ENCODE measurements at regions not wholly inside any gene's neighbourhood (a gene's known extent, or its start where the extent isn't known, plus 50 kb on each side); places are given as distances from the start of the nearest gene placed in this dataset.
A peak's percentile ranks its signal among the peaks of the same experiment; 100 is the strongest.

DNA sequence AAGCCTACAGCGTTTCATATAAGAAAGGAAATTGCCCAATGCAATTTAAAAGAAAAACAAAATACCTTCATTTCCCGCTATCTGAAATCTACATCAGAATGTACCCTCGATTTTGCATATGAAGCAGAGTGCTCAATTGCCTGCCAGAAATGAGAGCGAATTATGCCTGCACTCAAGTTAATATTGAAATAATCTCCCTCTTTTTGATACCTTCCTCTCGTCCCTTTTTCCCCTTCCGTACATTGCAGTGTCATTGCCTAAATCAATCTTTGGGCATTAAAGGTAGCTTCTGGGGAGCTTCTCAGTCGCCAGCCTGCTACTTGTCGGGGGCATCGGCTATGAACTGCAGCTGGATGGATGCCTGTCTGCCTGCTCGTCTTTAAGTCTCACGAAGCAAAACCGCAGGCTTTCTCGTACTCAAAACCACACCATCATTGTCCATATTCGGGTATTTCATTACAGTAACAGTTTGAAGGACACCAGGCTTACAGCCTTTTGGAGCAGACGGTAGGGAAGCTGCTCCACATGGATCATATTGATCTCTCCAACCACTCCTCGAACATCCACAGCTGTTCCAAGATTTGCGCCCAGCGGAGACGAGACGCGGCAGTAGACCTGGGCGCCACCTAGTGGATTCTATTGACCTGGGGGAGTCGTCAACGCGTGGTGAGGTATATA is 64.0 kb upstream of the HNRNPA3 start:
- Mint-ChIP-seq H3K4me3 (peak overlapping the region; percentile 88), H3K27ac (peak overlapping the region; percentile 27), H3K4me1 (ENCODE audit: low read depth) (peaks cover 14% of the 10 kb centered on the region)

DNA sequence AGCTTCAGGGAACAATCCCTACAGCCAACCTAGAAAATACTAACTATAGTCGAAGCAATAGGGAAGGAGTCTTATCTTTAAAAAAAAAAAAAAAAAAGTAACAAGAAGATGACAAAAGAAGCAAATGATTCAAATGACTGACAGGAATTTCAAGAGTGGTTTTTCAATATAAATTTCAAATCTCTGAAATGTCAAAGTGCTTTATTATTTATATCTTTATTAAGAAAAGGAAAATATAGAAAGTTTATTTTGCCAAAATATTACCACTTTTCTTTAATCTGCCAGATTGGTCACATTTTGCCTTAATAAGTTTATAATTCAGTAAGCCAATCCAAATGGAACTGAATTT is 63.5 kb upstream of the HNRNPA3 start:
- Mint-ChIP-seq H3K27me3 (ENCODE audit: low read depth) (peaks cover 61% of the 10 kb centered on the region), H3K27ac (peak overlapping the region; percentile 27), H3K4me3 (peak overlapping the region; percentile 88), H3K9me3 (no peaks in the 10 kb centered on the region), H3K4me1 (ENCODE audit: low read depth) (peaks cover 14% of the 10 kb centered on the region), H3K36me3 (ENCODE audit: low read depth) (no peaks in the 10 kb centered on the region)
- no peak for DNase-seq (ENCODE audit: low spot score)

More for the DNA sequence above, 64.0 kb upstream of the HNRNPA3 start:
- DNase-seq (ENCODE audit: low spot score), result peak; percentile 65
- H3K9me3 Mint-ChIP-seq, result no peaks in the 10 kb centered on the region
- H3K36me3 Mint-ChIP-seq (ENCODE audit: low read depth), result no peaks in the 10 kb centered on the region
- peaks cover 66% of the 10 kb centered on the region for H3K27me3 Mint-ChIP-seq (ENCODE audit: low read depth)

DNA sequence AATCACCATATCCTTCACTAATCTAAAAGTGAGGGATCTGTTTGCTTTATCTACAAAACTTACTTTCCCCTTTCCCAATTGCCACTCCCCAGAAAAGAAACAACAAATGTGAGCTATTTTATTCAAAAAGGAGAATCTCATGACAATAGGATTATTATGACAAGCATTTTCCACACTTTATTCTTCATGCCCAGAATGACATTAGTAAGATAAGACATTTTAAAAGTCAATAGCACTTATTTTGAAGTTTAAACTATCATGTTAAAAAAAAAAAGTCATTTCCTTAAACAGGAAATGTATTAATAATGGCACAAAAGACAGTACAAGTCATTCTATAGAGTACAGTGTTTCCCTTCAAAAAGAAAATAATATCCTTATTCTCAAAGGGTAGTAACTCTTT is 58.8 kb upstream of the HNRNPA3 start:
- no peak overlapping the region for H3K4me3 Mint-ChIP-seq

DNA sequence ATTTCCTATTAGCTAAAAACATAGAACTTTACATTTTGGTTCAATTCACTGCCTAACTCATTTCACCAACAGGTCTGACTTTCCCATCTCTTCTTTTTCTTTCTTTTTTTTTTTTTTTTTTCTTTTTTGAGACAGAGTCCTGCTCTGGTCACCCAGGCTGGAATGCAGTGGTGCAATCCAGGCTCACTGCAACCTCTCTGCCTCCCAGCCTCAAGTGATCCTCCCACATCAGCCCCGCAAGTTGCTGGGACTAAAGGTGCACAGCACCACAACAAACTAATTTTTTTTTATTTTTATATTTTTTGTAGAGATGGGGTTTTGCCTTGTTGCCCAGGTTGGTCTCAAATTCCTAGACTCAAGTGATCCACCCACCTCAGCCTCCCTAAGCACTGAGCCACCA is 57.8 kb upstream of the HNRNPA3 start:
- peaks cover 26% of the 10 kb centered on the region for H3K27me3 Mint-ChIP-seq (ENCODE audit: low read depth)
- no peak overlapping the region for H3K4me3 Mint-ChIP-seq
- no peaks in the 10 kb centered on the region for H3K36me3 Mint-ChIP-seq (ENCODE audit: low read depth)
- H3K9me3 Mint-ChIP-seq, result no peaks in the 10 kb centered on the region
- no peak for DNase-seq (ENCODE audit: low spot score)
- no peaks in the 10 kb centered on the region for H3K4me1 Mint-ChIP-seq (ENCODE audit: low read depth)
- no peak overlapping the region for H3K27ac Mint-ChIP-seq

More for the DNA sequence above, 58.8 kb upstream of the HNRNPA3 start:
- DNase-seq (ENCODE audit: low spot score), result no peak
- Mint-ChIP-seq H3K27ac (no peak overlapping the region), H3K27me3 (ENCODE audit: low read depth) (peaks cover 31% of the 10 kb centered on the region), H3K36me3 (ENCODE audit: low read depth) (no peaks in the 10 kb centered on the region), H3K4me1 (ENCODE audit: low read depth) (peaks cover 4% of the 10 kb centered on the region), H3K9me3 (no peaks in the 10 kb centered on the region)

DNA sequence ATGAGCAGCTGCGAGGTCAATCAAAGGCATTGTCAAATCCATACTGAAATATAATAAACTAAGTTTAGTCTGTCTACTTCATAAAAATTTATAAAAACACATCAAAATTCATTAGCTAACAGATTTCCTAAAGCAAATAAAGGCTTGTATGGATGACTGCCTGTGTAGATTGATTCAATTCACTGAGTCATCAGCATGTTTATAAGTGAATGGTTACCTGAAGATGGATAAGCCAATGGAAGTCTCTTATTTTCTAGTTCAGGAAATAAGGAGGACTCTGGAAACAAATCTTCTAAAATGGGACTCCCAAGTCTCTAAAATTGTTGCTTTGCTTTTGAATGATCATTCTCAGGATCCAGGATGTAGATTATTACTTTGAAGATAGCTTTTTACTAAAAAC is 57.0 kb upstream of the HNRNPA3 start:
- H3K36me3 Mint-ChIP-seq (ENCODE audit: low read depth), result no peaks in the 10 kb centered on the region

DNA sequence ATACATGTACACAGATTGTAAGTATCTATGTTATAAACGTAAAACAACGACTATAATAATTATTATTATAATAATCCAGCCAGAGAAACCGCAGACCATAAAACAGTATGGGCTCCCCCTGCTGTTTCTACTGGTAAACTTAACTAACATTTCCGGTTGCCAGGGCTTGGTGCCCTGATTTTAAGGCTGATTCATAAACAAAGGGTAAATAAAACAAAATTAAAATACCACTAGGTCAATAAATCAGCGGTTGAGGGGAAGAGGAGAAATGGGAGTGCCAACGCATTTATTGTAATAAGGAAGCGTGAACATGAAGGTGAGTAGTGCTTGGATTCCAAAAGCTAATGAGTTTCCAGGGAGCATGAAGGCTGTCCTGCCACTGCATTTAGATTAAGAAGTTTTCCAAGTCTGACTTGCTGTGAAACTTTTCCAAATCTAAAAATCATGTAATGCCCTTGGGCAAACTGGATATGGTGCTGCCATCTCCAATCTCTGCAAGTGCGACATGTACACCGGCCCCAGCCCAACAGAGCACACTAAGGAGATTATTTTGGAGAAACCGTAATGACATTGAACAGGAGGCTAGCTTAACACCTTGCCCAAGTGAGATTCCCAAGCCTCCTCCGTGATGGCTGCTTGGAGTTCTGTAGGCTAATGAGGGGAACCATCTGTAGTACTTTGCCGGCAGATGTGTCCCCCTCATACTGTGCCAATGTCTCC is 50.7 kb upstream of the HNRNPA3 start:
- Mint-ChIP-seq H3K27me3 (ENCODE audit: low read depth) (peaks cover 11% of the 10 kb centered on the region), H3K4me3 (no peak overlapping the region), H3K36me3 (ENCODE audit: low read depth) (no peaks in the 10 kb centered on the region), H3K4me1 (ENCODE audit: low read depth) (peaks cover 13% of the 10 kb centered on the region), H3K9me3 (no peaks in the 10 kb centered on the region), H3K27ac (no peak overlapping the region)
- DNase-seq (ENCODE audit: low spot score), result no peak

More for the DNA sequence above, 57.0 kb upstream of the HNRNPA3 start:
- no peaks in the 10 kb centered on the region for H3K9me3 Mint-ChIP-seq
- H3K27ac Mint-ChIP-seq, result no peak overlapping the region
- DNase-seq (ENCODE audit: low spot score), result no peak
- no peak overlapping the region for H3K4me3 Mint-ChIP-seq
- peaks cover 23% of the 10 kb centered on the region for H3K27me3 Mint-ChIP-seq (ENCODE audit: low read depth)
- no peaks in the 10 kb centered on the region for H3K4me1 Mint-ChIP-seq (ENCODE audit: low read depth)

Measured in T-helper 2 cell treated with Interferon-gamma antibody and Interleukin-4, amounts not matched to agents 5 μg/mL and 100 μg/mL, for 36 hours (primary cell).